ENCODE measurements at regions not wholly inside any gene's neighbourhood (a gene's known extent, or its start where the extent isn't known, plus 50 kb on each side); places are given as distances from the start of the nearest gene placed in this dataset.

GRCh38 chr1:178649582-178650350 lies 75.3 kb upstream of the RALGPS2 start:
- H3K36me3 Mint-ChIP-seq (ENCODE audit: insufficient read depth, unreplicated experiment), result no peaks in the 10 kb centered on the region
- POLR2A ChIA-PET, result no interaction called here
- H3K36me3 ChIP-seq (ENCODE audit: control insufficient read depth, insufficient read depth, low read length), result no peaks in the 10 kb centered on the region
- intact Hi-C loops (cut with micrococcal nuclease; ENCODE audit: unreplicated experiment), result no loop called here
- DNase-seq, result no peak
- H3K4me1 ChIP-seq, result peaks cover 16% of the 10 kb centered on the region
- no peaks in the 10 kb centered on the region for H3K9me3 Mint-ChIP-seq (ENCODE audit: unreplicated experiment)
- H3K9me3 ChIP-seq, result no peaks in the 10 kb centered on the region
- BruUV-seq (replicated peaks), result no TSS peak
- CTCF ChIA-PET, result no interaction called here
- H3K27ac Mint-ChIP-seq (ENCODE audit: unreplicated experiment), result no peak overlapping the region
- H3K4me1 Mint-ChIP-seq (ENCODE audit: low read depth, unreplicated experiment), result peaks cover 19% of the 10 kb centered on the region
- no peaks in the 10 kb centered on the region for H3K27me3 ChIP-seq (replicated peaks; ENCODE audit: control insufficient read depth, insufficient read depth, low read length)
- no peak overlapping the region for H3K4me3 Mint-ChIP-seq (ENCODE audit: unreplicated experiment)
- TF ChIP-seq CTCF (IDR thresholded peaks at IDR 0.05; ENCODE audit: insufficient read depth in 1 of 2, low read depth in 1 of 2, low read length in 1 of 2, severe bottlenecking in 1 of 2, unreplicated experiment in 1 of 2), result no peak
- H3K4me3 ChIP-seq (ENCODE audit: low read depth, low read length), result no peak overlapping the region
- no peaks in the 10 kb centered on the region for H3K27me3 Mint-ChIP-seq (ENCODE audit: insufficient read depth, unreplicated experiment)

- peak; percentile 60 for DNase-seq
- Mint-ChIP-seq H3K36me3 (ENCODE audit: insufficient read depth, unreplicated experiment) (no peaks in the 10 kb centered on the region), H3K9me3 (ENCODE audit: unreplicated experiment) (no peaks in the 10 kb centered on the region), H3K27ac (ENCODE audit: unreplicated experiment) (peak overlapping the region; percentile 55), H3K4me3 (ENCODE audit: unreplicated experiment) (no peak overlapping the region), H3K27me3 (ENCODE audit: insufficient read depth, unreplicated experiment) (no peaks in the 10 kb centered on the region), H3K4me1 (ENCODE audit: low read depth, unreplicated experiment) (peaks cover 28% of the 10 kb centered on the region)
- no peak for TF ChIP-seq CTCF (IDR thresholded peaks at IDR 0.05; ENCODE audit: insufficient read depth in 1 of 2, low read depth in 1 of 2, low read length in 1 of 2, severe bottlenecking in 1 of 2, unreplicated experiment in 1 of 2)
- intact Hi-C loops (cut with micrococcal nuclease; ENCODE audit: unreplicated experiment), result loop anchor here (1.0 kb wide), 1 partner anchor 17 kb away; no protein-coding TSS in a partner anchor
- Histone ChIP-seq H3K4me1 (peaks cover 28% of the 10 kb centered on the region), H3K4me3 (ENCODE audit: low read depth, low read length) (no peak overlapping the region), H3K27me3 (replicated peaks; ENCODE audit: control insufficient read depth, insufficient read depth, low read length) (no peaks in the 10 kb centered on the region), H3K36me3 (ENCODE audit: control insufficient read depth, insufficient read depth, low read length) (no peaks in the 10 kb centered on the region), H3K9me3 (no peaks in the 10 kb centered on the region)
- ChIA-PET POLR2A (interaction anchor here (0.6 kb wide), 2 partner anchors 60 to 74 kb away, joined by 3 to 12 read pairs; partner anchors contain the start of gene RALGPS2), CTCF (interaction anchor here (0.9 to 1.3 kb wide), 3 partner anchors 102 to 114 kb away, joined by 4 to 5 read pairs (median 4); no protein-coding TSS in a partner anchor)
- no TSS peak for BruUV-seq (replicated peaks)
Observed at GRCh38 chr1:178650934-178651511, 74.0 kb upstream of the RALGPS2 start.

DNA sequence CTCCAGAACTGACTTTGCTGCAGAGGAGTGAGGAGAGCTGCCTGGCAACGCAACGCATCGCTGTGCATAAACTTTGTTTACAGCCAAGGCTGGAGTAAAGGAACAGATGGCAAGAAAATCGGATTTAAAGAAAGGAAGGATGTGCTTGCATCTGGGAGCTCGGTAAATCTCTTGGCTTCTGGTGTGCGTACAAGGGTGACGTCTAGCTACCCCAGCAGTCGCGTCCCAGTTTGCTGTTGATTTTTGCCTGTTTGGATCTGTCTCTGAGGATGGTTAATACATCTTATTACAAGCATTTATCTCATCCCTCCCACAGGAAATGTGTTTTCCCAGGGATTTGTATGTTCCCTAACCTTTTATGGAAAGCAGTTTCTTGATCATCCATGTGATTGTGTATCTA lies 73.3 kb upstream of the RALGPS2 start:
- POLR2A ChIA-PET, result interaction anchor here (0.6 kb wide), 2 partner anchors 61 to 73 kb away, joined by 3 to 12 read pairs; partner anchors contain the start of gene RALGPS2
- intact Hi-C loops (cut with micrococcal nuclease; ENCODE audit: unreplicated experiment), result loop anchor here (1.0 kb wide), 1 partner anchor 17 kb away; no protein-coding TSS in a partner anchor
- Histone ChIP-seq H3K36me3 (ENCODE audit: control insufficient read depth, insufficient read depth, low read length) (no peaks in the 10 kb centered on the region), H3K4me1 (peaks cover 35% of the 10 kb centered on the region), H3K9me3 (no peaks in the 10 kb centered on the region), H3K4me3 (ENCODE audit: low read depth, low read length) (no peak overlapping the region), H3K27me3 (replicated peaks; ENCODE audit: control insufficient read depth, insufficient read depth, low read length) (no peaks in the 10 kb centered on the region)
- H3K27ac Mint-ChIP-seq (ENCODE audit: unreplicated experiment), result peak overlapping the region; percentile 55
- no TSS peak for BruUV-seq (replicated peaks)
- H3K27me3 Mint-ChIP-seq (ENCODE audit: insufficient read depth, unreplicated experiment), result no peaks in the 10 kb centered on the region
- H3K9me3 Mint-ChIP-seq (ENCODE audit: unreplicated experiment), result no peaks in the 10 kb centered on the region
- TF ChIP-seq CTCF (IDR thresholded peaks at IDR 0.05; ENCODE audit: insufficient read depth in 1 of 2, low read depth in 1 of 2, low read length in 1 of 2, severe bottlenecking in 1 of 2, unreplicated experiment in 1 of 2), result no peak
- DNase-seq, result no peak
- H3K4me1 Mint-ChIP-seq (ENCODE audit: low read depth, unreplicated experiment), result peaks cover 31% of the 10 kb centered on the region
- H3K4me3 Mint-ChIP-seq (ENCODE audit: unreplicated experiment), result no peak overlapping the region
- H3K36me3 Mint-ChIP-seq (ENCODE audit: insufficient read depth, unreplicated experiment), result no peaks in the 10 kb centered on the region
- CTCF ChIA-PET, result interaction anchor here (0.9 to 1.3 kb wide), 3 partner anchors 102 to 114 kb away, joined by 4 to 5 read pairs (median 4); no protein-coding TSS in a partner anchor

All from Caco-2 (cell line).